Mesodermal cell (in vitro differentiated cells): ENCODE measurements at regions not wholly inside any gene's neighbourhood (a gene's known extent, or its start where the extent isn't known, plus 50 kb on each side); places are given as distances from the start of the nearest gene placed in this dataset.
"Not testable (repeated sequence)": the region's sequence is repeated elsewhere in the genome, so short reads cannot be mapped to it uniquely, and the experiment has no call there.

Source experiments
- H3K27ac ChIP-seq: 2 replicates; pipeline ENCODE4 v1.7.0; 2013; ENCODE audit warnings: mild to moderate bottlenecking, low read depth, low read length, moderate library complexity; ENCODE audit not compliant: severe bottlenecking
- H3K36me3 ChIP-seq: 2 replicates; pipeline ENCODE4 v1.7.1; 2013; ENCODE audit warnings: mild to moderate bottlenecking, low read length, moderate library complexity; ENCODE audit not compliant: control insufficient read depth, insufficient read depth
- H3K4me1 ChIP-seq: one replicate; pipeline ENCODE4 v1.7.1; 2013; ENCODE audit warnings: mild to moderate bottlenecking, low read length; ENCODE audit not compliant: insufficient read depth, control insufficient read depth, poor library complexity, severe bottlenecking
- H3K4me3 ChIP-seq: 2 replicates; pipeline ENCODE4 v1.7.0; 2013; ENCODE audit warnings: low read length, control low read depth, mild to moderate bottlenecking; ENCODE audit not compliant: insufficient read depth, poor library complexity, severe bottlenecking; ENCODE audit errors: extremely low read depth
- H3K9me3 ChIP-seq: 2 replicates; pipeline ENCODE4 v1.7.1; 2013; ENCODE audit warnings: mild to moderate bottlenecking, low read length, moderate library complexity; ENCODE audit not compliant: control insufficient read depth
- WGBS, 2 experiments: methylation state at CpG; one replicate each; pipeline ENCODE4 v1.1.5; 2013; ENCODE audit warnings: missing lambda C conversion rate in 2 of 2; ENCODE audit not compliant: insufficient coverage in 2 of 2; 5-methylcytosine and 5-hydroxymethylcytosine counted together

DNA sequence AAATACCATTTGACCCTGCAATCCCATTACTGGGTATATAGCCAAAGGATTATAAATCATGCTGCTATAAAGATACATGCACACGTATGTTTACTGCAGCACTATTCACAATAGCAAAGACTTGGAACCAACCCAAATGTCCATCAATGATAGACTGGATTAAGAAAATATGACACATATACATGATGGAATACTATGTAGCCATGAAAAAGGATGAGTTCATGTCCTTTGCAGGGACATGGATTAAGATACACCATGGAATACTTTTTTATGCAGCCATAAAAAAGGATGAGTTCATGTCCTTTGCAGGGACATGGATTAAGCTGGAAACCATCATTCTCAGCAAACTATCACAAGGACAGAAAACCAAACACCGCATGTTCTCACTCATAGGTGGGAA, 226.8 kb upstream of the CTNND2 start:
- H3K27ac ChIP-seq, H3K36me3 ChIP-seq, H3K4me1 ChIP-seq, H3K9me3 ChIP-seq, H3K4me3 ChIP-seq: not testable (repeated sequence)
- WGBS, 2 experiments, result no CpG with 5 or more reads among the region's 2 CpGs

DNA sequence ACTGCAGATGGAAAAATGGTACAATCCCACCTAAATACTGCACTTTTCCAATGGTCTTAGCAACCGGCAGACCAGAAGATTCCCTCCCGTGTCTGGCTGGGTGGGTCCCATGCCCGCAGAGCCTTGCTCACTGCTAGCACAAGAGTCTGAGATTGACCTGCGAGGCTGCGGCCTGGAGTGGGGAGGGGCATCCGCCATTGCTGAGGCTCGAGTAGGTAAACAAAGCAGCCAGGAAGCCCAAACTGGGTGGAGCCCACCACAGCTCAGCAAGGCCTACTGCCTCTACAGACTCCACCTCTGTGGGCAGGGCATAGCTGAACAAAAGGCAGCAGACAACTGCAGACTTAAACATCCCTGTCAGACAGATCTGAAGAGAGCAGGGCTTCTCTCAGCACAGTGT, 221.6 kb upstream of the CTNND2 start:
- Histone ChIP-seq H3K27ac (no peak overlapping the region), H3K36me3 (no peaks in the 10 kb centered on the region), H3K9me3 (no peaks in the 10 kb centered on the region), H3K4me1 (no peaks in the 10 kb centered on the region), H3K4me3 (no peak overlapping the region)
- 97 to 100% methylated on average over 1 to 5 of the region's 7 CpGs for WGBS, 2 experiments

DNA sequence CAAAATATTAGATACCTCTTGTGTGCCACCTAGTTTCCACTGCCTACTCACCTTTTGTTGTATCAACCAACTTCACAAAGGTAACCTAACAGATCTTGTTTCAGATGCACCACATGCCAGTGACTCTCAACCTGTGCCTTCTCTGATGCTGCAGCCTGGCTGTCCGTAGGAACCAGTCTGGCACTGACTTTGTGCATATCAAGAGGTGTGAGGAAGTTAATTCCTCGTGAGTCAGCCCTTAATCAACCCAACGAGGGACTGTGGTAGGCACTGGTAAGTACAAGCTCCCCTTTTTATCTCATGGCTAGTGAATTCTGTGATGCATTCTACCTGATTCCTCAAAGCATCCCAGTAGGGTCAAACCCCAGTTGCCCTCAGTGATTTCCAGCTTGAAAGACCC, 215.4 kb upstream of the CTNND2 start:
- Histone ChIP-seq H3K9me3 (no peaks in the 10 kb centered on the region), H3K4me1 (no peaks in the 10 kb centered on the region), H3K4me3 (no peak overlapping the region), H3K36me3 (no peaks in the 10 kb centered on the region), H3K27ac (no peak overlapping the region)
- 90 to 94% methylated on average over 2 of the region's 3 CpGs for WGBS, 2 experiments

DNA sequence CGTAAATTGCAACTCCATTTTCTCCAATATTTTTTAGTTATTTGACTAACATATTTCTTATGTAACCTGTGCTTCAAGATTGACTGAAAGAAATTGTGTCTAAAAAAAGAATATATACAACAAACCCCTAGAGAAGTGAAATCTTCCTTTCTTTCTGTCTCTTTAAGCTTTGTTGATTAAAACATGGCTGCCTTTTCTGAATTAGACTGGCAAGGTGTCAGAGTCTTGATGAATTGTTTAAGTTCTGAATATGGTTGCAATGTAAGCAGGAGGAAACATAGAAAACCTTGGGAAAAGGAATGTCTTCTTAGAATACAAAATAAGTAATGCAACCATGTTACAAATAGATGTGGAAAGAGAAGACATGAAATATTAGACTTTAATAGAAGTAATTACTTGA, 209.8 kb upstream of the CTNND2 start:
- no peaks in the 10 kb centered on the region for H3K36me3 ChIP-seq
- no peak overlapping the region for H3K27ac ChIP-seq
- no peak overlapping the region for H3K4me3 ChIP-seq
- H3K4me1 ChIP-seq, result no peaks in the 10 kb centered on the region
- no CpG with 5 or more reads among the region's 1 CpG for WGBS, 2 experiments
- no peaks in the 10 kb centered on the region for H3K9me3 ChIP-seq

DNA sequence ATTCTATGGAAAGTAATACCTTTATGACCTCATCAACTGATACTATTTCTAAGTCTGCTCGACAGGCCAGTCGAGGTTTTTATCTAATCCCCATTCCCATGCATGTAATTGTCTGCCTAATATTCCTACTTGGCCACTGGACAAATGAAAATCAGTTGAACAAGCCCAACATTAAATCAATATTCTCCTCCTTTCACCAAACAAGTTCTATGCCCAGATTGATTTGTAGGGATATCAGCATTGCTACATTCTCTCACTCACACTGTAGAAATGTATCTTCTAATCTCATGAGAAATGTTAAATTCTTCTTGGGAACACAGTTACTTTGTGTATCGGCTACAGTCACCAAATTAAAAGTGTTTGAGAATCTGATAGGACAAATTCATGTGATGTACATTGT, 208.8 kb upstream of the CTNND2 start:
- H3K9me3 ChIP-seq, result no peaks in the 10 kb centered on the region
- 60 to 100% methylated on average over 2 of the region's 3 CpGs for WGBS, 2 experiments
- H3K36me3 ChIP-seq, result no peaks in the 10 kb centered on the region
- no peak overlapping the region for H3K4me3 ChIP-seq
- H3K27ac ChIP-seq, result no peak overlapping the region
- H3K4me1 ChIP-seq, result no peaks in the 10 kb centered on the region

DNA sequence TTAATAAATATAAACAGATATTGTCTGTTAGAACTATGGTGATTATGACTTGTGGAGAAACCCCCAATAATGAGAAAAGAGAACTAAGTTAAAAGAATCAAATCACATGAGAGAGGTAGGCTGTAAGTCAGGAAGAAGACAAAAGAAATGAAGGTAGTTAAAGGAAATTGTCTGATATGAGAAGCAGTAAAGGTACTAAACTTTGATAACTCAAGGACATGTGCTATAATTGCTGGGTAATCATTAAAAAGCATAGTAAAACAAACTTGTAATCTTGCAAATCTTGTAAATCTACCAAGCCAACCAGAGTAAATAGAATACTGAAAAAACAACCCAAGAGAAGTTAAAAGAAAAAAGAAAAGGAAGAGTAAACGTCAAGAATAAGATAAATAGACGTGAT, 207.0 kb upstream of the CTNND2 start:
- no peaks in the 10 kb centered on the region for H3K4me1 ChIP-seq
- no peak overlapping the region for H3K27ac ChIP-seq
- no peaks in the 10 kb centered on the region for H3K9me3 ChIP-seq
- no CpG with 5 or more reads among the region's 2 CpGs for WGBS, 2 experiments
- no peaks in the 10 kb centered on the region for H3K36me3 ChIP-seq
- H3K4me3 ChIP-seq, result no peak overlapping the region

DNA sequence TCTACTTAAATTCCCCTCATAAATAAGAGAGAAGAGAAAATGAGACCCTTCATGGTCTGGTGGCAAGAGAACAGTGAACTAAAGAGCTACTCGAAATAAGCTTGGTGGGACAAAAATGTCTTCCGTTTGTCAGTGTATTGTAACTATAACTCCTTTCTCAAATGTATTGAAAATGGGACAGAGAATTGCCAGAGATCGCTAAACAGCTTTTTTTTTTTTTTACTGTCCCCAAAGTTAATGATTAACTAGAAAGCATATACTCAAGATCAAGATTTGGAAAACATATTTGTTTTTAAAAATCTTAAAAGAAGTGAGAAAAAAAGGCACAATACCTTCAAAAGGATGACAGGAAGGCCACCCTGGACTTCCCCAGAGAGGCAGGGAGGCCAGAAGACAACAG, 206.4 kb upstream of the CTNND2 start:
- WGBS, 2 experiments, result 83% methylated on average over 1 of the region's 3 CpGs; no CpG with 5 or more reads in 1 of the 2 experiments
- no peaks in the 10 kb centered on the region for H3K4me1 ChIP-seq
- no peaks in the 10 kb centered on the region for H3K9me3 ChIP-seq
- H3K4me3 ChIP-seq, result no peak overlapping the region
- no peak overlapping the region for H3K27ac ChIP-seq
- H3K36me3 ChIP-seq, result no peaks in the 10 kb centered on the region

DNA sequence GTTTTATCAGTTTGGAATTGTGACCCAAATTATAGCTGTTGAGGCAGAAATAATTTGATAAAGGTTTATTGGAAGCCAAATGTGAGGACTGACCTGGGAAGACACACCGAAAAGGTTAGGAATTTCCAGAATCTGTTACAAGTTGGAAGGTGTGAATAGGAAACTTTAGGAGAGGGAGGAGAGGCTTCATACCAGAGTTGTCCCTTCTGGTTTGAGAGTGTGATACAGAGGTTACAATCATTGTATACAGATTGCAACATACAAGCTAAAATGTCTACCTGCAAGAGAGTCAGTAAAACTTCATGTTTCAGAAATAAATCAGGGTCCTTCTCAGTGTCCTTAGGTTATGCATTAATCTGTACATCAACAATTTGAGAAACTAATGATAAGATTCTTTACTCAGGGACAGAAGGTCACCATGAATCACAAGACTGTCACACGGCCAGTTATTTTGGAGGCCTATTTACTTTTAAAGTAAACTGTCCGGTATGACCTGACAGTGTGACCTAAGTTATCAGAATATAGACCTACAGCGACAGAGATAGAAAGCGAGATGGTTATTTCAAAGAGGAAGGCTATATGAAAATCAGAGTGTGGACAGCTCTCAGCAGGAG, 204.9 kb upstream of the CTNND2 start:
- Histone ChIP-seq H3K36me3 (no peaks in the 10 kb centered on the region), H3K4me1 (no peaks in the 10 kb centered on the region), H3K9me3 (no peaks in the 10 kb centered on the region), H3K27ac (no peak overlapping the region), H3K4me3 (no peak overlapping the region)
- 94 to 96% methylated on average over 4 to 5 of the region's 5 CpGs for WGBS, 2 experiments

DNA sequence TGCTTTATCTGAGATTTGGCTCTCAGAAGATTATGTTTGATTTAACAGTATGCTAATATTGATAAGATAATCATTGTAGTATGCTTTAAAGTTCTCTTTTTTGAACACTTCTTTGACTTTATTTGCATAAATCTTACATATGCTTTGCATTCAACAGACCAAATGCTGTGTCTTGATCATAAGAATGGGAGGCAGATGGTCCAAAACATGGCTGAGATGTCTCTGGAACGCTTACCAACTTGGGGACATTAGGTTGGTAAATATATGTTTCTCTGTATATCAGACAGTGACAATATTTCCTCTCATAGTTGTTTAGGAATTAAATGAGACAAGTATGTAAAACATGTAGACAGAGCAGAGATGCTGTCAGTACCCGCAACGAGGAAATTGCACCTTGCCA, 197.9 kb upstream of the CTNND2 start:
- no peaks in the 10 kb centered on the region for H3K4me1 ChIP-seq
- no peaks in the 10 kb centered on the region for H3K9me3 ChIP-seq
- H3K36me3 ChIP-seq, result no peaks in the 10 kb centered on the region
- 83% methylated on average over 2 of the region's 3 CpGs; no CpG with 5 or more reads in 1 of the 2 experiments for WGBS, 2 experiments
- H3K27ac ChIP-seq, result no peak overlapping the region
- H3K4me3 ChIP-seq, result no peak overlapping the region

DNA sequence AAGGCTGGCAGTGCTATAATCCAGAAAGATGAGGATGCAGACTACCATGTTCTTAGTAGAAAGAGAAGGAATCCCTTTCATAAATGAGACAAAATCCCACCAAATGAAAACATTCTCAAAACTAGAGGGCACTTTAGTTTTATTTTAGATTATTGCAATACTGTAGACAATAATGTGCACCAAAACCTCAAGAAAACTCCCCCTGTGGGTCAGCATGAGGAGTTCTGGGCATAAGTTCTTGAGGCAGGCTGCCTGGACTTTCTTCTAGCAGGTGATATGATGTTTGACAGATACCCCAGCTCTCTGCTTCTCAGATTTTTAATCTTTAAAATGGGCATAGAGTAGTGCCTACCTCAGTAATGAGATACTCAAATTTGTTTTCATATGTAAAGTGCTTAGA, 196.3 kb upstream of the CTNND2 start:
- H3K4me3 ChIP-seq, result no peak overlapping the region
- no peaks in the 10 kb centered on the region for H3K36me3 ChIP-seq
- no peaks in the 10 kb centered on the region for H3K4me1 ChIP-seq
- H3K27ac ChIP-seq, result no peak overlapping the region
- H3K9me3 ChIP-seq, result no peaks in the 10 kb centered on the region

DNA sequence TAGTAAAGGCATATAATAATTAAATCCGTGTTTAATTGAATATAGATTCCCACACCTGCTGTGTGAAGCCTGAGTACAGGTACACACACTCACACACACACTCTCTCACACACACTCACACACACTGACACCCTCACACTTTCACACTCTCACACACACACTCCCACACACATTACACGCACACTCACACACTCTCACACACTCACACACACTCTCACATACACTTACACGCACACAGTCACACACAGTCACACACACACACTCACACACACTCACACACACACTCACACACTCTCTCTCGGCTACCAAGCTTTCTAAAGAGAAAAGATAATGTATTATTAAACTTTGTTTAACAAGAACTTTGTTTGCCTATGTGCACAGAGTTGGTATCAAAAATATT, 195.1 kb upstream of the CTNND2 start:
- no peaks in the 10 kb centered on the region for H3K36me3 ChIP-seq
- H3K4me3 ChIP-seq, result no peak overlapping the region
- no peak overlapping the region for H3K27ac ChIP-seq
- H3K9me3 ChIP-seq, result no peaks in the 10 kb centered on the region
- 87 to 90% methylated on average over 1 to 2 of the region's 4 CpGs for WGBS, 2 experiments
- H3K4me1 ChIP-seq, result no peaks in the 10 kb centered on the region
